ENCODE measurements at regions not wholly inside any gene's neighbourhood (a gene's known extent, or its start where the extent isn't known, plus 50 kb on each side); places are given as distances from the start of the nearest gene placed in this dataset.

DNA sequence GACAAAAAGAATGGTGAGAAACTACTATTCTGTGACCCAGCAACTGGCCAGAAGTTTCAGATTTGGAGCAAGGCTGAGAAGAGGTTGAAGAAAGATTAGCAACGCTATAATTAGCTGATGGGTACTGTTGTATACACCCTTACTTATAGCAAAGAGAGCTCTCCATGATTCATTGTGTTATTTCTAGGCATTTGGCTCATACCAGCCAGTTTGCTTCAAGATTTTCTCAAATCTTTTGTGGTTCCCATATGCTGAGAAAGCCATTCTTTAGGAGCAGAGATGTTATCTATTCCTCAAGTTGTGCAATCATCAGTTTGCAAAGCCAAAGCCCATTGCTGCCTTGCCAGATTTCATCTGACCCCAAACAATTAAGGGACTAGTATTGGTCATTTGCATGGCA is 179.4 kb downstream of the ETS1 start:
- DNase-seq = no peak

DNA sequence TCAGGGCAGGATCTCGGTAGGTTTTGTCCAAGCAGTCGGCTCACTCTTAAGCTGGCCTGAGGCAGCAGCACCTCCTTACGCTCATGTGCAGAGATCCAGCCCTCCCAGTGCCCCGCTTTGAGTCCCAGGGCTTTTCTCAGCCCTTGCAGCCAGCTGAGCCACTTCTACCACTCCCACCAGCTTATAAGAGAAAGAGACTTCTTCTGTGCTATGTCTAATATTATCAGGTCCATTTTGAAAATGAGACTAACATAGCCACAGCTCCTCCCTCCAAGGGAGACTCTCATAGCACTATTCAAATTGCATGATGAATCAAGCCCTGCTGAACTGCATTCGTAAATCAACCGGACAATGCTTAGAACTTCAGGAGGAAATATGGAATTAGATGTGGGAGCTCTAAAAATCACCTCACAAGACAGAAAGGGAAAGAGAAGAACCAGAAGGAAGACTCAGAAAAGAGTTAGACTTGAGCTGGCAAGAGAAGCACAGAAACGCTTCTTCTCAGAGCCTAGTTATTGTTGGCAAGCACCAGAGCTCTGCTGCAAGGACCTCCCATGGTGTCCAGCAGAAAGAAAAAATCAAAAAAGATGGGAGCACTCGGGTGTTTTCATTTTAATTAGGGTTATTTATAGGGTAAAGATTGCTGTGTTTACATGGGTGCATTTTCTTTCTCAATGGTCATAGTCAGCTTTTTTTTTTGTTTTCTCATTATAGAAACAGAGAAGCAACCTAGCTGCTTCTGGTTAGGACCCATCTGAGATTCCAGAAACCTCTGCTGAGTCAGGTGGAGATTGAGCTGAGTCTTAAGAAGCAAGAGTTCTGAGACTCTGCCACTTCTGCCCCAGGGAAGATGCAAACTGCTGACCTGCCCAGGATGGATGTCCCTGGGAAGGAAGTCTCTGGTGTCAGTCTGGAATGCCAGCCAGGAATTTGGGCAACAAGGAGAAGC is 181.4 kb downstream of the ETS1 start:
- no peak for DNase-seq

DNA sequence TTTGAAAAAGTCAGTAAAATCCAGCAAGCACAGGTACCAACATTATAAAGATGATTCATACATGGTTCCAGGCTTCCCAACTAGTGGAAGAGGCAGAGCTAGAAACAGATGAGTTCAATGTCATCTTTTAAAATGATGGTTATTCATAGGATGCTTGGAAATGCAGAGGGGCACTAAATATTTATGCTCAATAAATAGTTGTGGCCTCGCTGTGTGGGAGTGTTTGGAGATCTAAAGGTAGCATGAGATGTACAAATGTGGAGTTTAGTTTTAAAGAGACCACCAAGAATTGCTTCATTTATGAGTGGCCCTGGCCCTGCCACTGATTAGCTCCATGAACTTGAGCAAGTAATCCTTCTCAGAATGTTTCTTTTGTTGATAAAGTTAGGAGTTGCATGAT is 182.2 kb downstream of the ETS1 start:
- DNase-seq = no peak

DNA sequence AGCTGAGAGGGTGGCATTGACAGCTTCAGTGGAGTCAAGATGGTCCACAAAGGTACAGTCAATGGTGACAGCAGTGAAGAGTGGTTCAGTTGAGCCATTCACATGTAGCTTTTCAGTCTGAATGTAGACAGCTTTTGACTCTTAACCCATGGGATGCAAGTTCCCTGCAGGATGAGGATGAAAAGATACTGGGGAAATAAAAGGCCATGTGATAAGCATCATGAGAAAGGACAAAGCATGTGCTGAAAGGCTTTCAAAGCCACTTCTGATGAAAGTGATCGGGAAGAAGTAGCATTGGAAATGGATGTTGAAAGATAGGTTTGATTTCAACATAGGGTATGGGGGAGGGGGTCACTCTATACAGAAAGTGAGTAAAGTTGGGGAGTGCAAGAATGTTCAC is 182.9 kb downstream of the ETS1 start:
- DNase-seq = no peak

DNA sequence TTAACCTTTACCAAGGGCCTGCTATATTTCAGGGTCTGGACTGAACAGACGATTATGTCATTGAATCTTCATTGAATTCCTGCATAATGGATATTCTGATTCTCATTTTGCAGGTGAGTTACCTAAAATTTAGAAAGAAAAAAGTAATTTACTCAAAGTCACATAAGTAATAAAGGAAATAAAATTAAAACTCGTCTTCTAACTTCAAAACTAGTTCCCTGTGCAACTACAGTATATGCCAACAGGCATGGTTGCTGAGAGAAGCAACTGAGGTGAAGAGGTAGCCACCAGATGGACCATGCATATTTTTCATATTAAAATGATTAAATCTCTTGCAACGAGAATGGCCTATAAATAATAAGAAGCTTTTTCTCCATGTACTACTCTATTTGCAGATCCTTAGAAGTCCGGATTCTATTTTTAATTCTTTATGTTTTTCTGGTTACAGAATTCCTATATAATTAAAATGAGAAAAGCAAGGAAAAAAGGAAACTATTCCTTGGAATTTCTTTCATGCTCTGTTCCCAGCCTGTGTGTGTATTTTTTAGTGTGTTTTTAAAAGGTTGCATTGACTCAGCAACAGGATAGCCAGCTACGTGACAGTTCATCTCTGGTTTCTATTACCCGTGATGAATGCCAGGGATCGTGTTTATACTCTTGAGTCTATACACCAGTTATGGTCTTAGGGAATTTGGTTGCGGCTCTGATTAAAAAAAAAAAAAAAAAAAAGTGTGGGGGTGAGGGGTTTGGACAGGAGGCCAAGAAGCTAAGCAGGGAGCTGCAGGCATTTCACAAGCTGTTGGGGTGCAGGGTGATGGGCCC is 186.8 kb downstream of the ETS1 start:
- DNase-seq = no peak

DNA sequence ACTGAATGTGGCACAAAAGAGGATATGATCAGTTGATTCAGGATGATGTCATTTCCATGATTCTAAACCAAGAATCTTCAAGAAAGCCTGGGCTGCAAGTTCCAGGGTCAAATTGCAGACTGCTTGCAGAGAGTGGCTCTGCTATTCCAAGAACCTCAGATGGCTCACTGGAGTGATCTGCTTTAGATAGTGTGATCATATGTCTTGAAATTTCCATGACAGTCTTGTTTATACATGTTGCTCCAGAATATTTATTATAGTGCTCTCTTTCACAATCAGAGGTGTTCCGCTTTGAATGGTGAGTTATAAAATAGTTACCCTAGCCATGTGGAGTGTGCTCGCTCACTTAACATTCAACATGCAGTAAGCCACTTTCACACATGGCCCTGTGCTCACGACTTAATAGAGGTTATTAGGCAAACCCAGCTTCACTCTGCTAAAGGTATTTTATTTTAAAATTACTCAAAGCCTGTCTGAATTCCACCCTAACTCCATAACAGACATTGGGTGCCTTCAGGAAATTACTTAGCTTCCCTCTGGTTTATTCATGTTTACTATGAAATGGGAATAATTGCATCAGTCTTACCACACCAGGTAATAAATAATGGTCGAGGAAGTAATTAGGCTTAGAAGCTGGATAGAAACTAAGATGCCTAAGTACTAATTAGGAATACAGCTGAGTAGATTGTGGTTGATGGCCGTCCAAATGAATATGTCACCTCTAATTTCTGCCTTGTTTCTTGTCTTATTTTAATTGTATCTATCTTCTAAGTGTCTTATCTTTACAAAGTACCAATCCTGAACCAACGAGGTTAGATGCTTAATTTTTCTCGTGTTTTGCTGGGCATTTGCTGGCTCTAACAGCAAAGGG is 187.9 kb downstream of the ETS1 start:
- DNase-seq = peak; percentile 24

DNA sequence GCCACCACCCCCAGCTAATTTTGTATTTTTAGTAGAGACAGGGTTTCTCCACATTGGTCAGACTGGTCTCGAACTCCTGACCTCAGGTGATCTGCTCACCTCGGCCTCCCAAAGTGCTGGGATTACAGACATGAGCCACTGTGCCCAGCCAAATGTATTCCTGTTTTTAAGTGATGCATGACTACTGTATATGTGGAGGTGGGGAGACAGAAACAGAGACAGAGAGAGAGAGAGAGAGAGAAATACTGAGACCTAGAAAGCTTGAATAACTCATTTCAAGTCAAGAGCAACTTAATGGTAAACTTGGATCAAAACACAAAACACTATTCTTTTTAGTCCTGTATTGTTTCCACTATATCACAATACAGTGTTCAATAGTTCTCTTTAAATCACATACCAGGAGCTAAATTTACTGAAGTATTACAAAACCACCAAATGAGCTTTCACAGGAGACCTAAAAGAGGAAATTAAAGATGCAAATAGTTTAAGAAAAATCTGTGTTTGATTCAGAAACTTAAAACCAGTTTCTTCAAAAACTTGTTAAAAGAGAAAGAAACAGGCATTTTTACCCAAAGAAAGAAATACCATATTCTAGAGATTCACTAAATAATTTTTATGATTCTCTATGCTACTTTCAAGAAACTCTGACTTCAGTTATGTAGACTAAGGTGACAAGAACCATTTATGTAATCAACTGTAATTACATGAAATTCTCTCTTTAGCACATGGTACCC is 188.7 kb downstream of the ETS1 start:
- DNase-seq = no peak

DNA sequence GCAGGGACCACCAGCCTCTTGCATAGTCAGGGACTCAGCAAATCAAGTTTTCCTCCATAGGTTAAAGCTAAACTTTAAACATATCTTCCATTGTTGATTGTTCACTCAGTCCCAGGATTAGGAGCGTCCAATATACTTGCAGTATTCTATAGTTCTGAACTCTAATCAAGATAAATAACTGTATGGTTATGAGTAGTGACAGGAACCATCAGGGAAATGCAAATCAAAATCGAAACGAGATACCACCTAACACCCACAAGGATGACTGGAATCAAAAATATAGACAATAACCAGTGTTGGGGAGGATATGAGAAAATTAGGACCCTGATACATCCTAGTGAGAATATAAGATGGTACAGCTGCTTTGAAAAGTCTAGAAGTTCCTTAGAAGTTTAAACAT is 190.0 kb downstream of the ETS1 start:
- DNase-seq = no peak

DNA sequence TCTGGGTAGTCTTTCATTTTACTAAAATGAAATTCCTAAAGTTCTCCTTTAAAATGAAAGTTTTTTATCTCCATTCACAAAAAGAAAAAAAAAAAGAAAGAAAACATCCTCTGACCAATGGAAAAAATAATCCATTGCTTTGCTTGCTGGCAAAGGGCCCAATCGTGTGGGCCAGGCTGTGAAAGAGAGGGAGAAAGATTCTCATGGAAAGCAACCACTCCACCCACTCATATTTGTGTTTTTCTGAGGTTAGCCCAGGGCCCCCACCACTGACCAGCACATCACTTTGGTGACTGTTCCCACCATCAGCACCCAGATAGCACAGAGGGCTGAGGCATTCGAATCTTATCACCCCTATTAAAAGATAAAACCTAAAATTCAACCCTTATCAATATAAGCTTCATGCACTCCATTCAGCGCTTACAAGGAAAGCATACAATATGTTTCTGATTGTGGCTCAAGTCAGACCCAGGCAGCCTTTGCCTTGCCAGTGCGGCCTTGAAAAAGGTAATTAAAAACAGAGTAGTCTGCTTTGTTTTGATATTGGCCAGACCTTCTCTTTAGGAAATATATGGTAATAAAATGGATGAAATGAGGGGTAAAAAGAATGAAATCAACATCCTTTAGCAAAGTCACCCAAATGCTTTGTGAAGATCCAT is 192.8 kb downstream of the ETS1 start:
- no peak for DNase-seq

DNA sequence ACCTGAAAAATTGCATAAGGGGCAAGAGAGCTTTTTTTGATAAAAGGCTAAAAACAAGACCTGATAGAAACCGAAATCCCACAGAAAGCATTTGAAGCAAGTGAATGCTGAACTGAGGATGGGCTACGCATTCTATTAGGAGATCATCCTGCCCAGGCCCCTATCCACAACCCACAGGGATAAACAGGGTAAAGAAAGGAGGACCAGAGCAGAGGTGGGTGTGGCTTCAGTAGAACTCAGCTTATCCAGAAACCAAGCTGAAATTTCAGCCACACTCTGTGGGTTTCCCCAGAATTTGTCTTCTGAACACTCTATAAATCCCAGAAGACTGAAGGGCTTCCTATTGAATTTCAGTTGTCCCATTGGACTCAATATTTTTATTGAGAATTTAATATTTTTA is 195.1 kb downstream of the ETS1 start:
- DNase-seq = no peak

DNA sequence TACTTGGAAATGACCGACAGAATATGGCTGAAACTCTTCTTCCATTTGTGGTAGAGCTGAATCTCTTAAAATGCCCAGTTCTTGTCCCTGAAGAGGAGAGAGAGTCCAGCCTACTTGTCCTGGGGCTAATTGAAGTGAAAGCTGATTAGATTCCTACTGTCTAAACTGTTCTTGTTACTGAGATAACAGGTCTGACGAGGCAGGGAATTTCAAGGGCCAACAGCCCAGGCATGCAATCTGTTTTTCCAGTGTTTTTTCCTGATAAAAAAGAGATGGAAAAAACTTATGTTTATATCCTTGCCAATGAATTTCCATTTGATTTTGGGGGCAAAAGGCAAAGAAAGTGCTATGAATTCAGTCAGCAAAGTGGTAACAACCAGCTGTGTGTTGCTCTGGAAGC is 195.5 kb downstream of the ETS1 start:
- DNase-seq = no peak

DNA sequence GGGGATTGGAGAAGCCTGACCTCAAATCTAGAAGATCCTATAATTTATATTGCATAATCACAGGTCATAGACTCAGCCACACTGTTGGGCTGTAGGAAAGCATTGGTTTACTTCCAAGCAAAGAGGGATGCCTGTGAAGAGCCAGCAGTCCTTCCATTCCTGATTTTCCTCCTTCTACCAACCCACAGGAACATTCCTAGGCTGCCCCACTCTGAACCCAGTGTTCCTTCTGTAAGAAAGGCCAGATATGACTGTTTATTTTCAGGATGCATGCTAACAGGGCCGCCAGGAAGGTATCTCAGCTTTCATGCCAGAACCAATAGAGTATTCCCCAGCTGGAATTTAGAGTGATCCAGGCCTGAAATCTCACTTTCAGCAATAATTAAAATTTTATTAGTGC is 197.1 kb downstream of the ETS1 start:
- DNase-seq = no peak

DNA sequence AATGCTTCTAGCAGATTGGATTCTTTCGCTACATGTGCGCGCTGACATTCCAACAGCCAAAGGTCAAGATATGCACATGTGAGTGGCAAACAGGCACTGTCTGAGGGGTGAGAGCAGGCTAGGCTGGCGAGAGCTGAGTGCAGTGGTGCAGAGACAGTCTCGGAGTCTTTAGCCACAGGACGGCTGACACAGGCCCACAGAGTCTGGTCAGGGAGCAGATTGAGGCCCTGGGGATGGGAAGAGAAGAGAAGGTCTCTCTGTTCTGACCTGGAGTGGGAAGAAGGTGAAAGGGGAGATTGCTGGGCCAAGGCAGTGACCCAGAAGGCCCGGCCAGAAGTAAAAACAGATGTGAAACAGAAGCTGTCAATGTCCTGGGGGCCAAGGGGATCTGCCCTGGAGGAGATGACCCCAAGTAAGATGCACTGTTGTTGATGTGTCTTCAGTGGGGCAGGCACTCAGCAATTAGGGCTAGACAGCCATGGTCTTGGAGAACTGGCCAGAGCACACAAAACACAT is 197.8 kb downstream of the ETS1 start:
- DNase-seq = no peak

DNA sequence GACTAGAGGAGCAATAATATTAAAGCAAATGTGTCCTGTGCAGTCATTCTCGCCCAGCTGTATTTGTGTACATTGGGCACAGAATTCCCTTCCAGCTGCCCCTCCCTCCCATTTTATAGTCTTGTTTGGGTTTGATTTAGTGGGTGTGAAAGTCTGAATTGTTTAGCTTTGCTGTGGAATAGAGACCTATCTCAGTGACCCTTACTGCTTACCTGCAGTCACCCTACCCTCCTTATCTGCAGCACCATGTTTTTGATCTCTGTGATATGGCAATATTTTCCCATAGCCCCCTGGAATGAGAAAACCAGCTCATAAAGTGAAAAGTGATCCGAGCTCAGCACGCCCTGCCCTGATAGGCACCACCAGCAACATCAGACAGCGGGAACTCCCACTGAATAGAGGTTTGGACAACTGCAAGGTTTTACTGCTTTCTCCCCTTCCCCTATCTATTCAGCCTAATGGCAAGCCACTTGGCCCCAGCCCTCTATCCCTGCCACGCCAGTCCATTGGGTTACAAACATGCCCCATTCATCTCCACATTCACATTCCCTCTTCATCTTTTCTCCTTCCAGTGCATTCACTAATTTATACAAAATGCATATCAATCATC is 199.0 kb downstream of the ETS1 start:
- no peak for DNase-seq

DNA sequence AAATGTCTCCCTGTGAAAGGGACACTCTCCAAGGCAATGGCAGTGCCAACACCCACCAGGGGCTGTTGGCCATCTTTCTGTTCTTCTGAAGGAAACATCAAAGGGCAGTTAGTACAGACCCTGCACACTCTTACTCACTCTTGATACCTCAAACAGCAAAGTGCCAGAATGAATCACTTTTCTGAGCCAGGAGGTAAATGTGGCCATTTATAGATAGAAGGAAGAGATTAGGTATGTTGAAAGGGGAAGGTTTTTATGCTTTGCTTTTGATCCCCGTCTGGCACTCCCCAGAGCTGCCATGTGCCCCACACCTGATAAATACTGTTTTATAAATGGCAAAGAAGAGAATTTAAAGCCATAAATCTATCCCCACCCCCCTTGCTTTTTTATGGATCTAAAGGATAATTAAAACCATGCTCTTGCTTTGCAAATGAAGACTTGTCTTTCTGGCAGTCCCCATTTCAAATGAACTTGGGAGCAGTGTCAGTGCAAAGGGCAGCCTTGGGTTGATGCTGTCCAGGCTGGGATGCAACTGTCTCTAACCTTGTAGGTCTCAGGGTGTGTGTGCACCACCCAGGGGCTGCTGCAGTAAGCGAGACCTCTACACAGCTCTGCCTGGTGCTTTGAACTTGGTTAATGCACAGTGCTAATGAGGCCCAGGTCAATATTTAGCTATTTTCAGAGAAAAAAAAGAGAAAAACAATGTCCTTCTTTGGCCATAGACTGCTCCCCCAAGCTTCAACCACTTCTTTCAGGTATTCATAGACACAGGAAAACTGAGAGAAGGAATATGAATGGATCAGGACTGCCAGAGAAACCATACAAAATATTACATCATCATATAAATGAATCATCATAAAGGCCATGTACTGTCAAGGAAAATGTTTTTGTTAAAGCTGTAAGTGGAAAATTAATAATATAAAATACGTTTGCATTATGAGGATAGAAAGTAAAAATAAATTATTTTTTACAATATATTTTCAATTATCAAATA is 207.5 kb downstream of the ETS1 start:
- no peak for DNase-seq

DNA sequence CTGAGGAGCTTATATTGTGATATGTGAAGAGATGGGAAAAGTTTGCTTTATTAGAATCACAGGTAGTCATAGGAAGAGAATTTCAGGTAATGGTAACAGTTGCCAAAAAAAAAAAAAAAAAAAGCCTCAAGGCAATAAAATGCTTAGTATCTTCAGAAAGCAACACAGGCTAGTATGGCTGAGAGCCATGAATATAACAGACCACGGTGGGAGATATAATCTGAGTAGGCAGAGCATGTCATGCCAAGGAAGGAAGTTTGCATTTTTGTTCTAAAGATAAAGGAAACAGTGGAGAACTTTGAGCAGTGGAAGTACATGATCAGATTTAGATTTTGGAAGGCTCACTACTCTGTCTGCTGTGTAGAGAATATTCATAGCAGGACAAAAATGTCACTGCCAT is 211.4 kb downstream of the ETS1 start:
- DNase-seq = no peak

DNA sequence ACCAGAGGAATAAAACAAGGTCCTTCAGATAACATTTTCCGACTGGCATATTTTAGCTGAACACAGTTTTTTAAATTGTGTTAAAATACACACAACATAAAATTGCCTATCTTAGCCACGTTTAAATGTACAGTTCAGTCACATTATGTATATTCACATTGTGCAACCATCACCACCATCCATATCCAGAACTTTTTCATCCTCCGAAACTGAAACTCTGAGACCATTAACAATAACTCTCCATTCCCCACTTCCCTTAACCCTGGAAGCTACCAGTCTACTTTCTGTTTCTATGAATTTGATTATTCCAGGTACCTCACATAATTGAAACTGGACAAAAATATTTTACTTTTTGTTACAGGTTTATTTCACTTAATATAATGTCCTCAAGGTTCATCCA is 213.3 kb downstream of the ETS1 start:
- DNase-seq = no peak

DNA sequence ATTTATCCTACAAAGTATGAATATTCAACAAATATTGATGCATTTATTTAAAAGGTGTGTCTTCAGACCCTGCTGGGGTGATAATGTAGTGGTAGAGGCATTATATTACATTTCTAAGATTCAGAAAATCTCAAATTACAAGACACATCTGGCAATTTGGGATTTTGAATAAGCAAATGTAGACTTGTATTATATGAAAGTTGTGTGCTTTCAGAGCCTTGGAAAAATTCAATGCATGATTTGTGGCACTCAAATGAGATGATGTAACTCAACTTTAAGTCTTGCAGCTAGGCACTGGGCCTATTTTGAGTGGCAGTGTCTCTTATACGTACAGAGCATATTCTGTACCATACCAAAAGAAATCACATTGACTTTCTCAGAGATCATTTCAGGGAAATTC is 214.4 kb downstream of the ETS1 start:
- no peak for DNase-seq

DNA sequence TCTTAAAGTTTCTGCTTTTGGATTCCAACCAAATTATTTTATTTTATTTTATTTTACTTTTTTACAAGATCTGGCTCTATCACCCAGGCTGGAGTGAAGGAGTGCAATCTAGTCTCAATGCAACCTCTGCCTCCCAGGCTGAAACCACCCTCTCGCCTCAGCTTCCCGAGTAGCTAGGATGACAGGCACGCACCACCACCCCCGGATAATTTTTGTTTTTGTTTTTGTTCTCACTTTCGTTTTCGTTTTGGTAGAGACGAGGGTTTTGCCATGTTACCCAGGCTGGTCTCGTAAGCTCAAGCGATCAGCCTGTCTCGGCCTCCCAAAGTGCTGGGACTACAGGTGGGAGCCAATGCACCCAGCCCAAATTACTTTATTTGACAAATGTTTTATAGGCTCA is 219.8 kb downstream of the ETS1 start:
- DNase-seq = no peak

DNA sequence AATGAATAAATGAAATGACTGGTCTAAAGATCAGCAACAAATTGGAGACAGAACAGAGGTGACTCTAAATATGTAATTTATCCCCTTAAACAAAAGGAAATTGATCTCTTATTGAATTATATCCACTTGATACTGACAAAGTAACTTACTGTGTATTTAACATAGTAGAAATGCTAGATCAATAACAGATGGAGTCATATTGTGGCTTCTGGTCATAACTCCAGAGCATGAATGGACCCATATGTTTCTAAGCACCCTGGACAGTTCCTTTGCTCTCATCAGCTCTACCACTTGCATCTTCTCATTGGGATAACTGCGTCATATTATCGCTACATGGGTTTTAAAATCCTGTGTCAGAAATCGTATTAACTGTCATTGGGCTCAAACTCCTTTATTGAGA is 222.3 kb downstream of the ETS1 start:
- no peak for DNase-seq
